Endothelial cell of umbilical vein (primary cell): ENCODE measurements at regions not wholly inside any gene's neighbourhood (a gene's known extent, or its start where the extent isn't known, plus 50 kb on each side); places are given as distances from the start of the nearest gene placed in this dataset.

Experiments
- BruUV-seq: library from RNA; stranded (reverse); fragments of 400-500 nt; replicated peaks from 2 replicates; lab custom pipeline; 2021; lab: Mats Ljungman, UMichigan
- CTCF ChIA-PET: fragments of 300-600, 350-600 bp; sonication (Branson Sonifier 250); formaldehyde crosslinking; loops from one replicate; lab custom pipeline; 2021; ENCODE audit warnings: antibody characterized with exemption, inconsistent platforms; lab: Charles Lee
- POLR2A ChIA-PET: fragments of 300-600, 350-600 bp; sonication (Branson Sonifier 250); formaldehyde crosslinking; loops from one replicate; lab custom pipeline; 2021; ENCODE audit warnings: antibody characterized with exemption, inconsistent platforms; lab: Charles Lee
- DNase-seq: peaks from one replicate; pipeline ENCODE4 v3.0.0-alpha.2; 2011; ENCODE audit warnings: low read depth, low spot score
- FAIRE-seq: peaks from 2 replicates; lab custom pipeline; 2011; peaks lifted over from hg19 to GRCh38; lab: Jason Lieb, UNC
- H2AFZ ChIP-seq: 2 replicates; pipeline ENCODE4 v1.6.0; 2012; ENCODE audit warnings: low read depth, low read length, control low read depth, inconsistent platforms
- H3K27ac ChIP-seq: 2 replicates; pipeline ENCODE4 v1.5.1; 2011; ENCODE audit warnings: low read depth, mild to moderate bottlenecking, control low read depth, low read length, moderate library complexity; ENCODE audit not compliant: insufficient read depth
- H3K27me3 ChIP-seq, 2 experiments: 2 replicates each; pipeline versions ENCODE4 v1.6.0 to v1.6.1; 2011; ENCODE audit warnings: low read length in 2 of 2, mixed read lengths in 1 of 2; ENCODE audit not compliant: control insufficient read depth in 2 of 2, insufficient read depth in 2 of 2
- H3K36me3 ChIP-seq, 2 experiments: 2 replicates in 1 of 2; 3 replicates in 1 of 2; pipeline ENCODE4 v1.5.1; 2011; ENCODE audit warnings: low read length in 2 of 2, mild to moderate bottlenecking in 1 of 2, moderate library complexity in 1 of 2; ENCODE audit not compliant: control insufficient read depth in 2 of 2, insufficient read depth in 2 of 2; ENCODE audit errors: extremely low read depth in 1 of 2
- H3K4me1 ChIP-seq: 3 replicates; pipeline ENCODE4 v1.5.1; 2011; ENCODE audit warnings: mild to moderate bottlenecking, low read length; ENCODE audit not compliant: control insufficient read depth, insufficient read depth; ENCODE audit errors: extremely low read depth
- H3K4me2 ChIP-seq: 2 replicates; pipeline ENCODE4 v1.6.1; 2011; ENCODE audit warnings: low read length, control low read depth, mixed read lengths; ENCODE audit not compliant: insufficient read depth
- H3K4me3 ChIP-seq, 3 experiments: fragments of 200-600 bp in 1 of 3; sonication (generic), shearing (Covaris generic) in 1 of 3; replicated peaks in 1 of 3; 2 replicates each; pipeline ENCODE4 v1.5.1; 2011 to 2016; ENCODE audit warnings: control low read depth in 3 of 3, low read length in 3 of 3, mild to moderate bottlenecking in 2 of 3, inconsistent platforms in 1 of 3, low read depth in 1 of 3, moderate library complexity in 1 of 3; ENCODE audit not compliant: insufficient read depth in 1 of 3
- H3K79me2 ChIP-seq: 2 replicates; pipeline ENCODE4 v1.6.0; 2012; ENCODE audit warnings: low read length, inconsistent platforms; ENCODE audit not compliant: control insufficient read depth, insufficient read depth
- H3K9ac ChIP-seq: replicated peaks from 2 replicates; pipeline ENCODE3; 2011; ENCODE audit warnings: low read length, control low read depth; ENCODE audit not compliant: insufficient read depth; ENCODE audit errors: extremely low read depth
- H3K9me1 ChIP-seq: replicated peaks from 3 replicates; pipeline ENCODE4 v1.6.0; 2011; ENCODE audit warnings: mild to moderate bottlenecking, low read length; ENCODE audit not compliant: control insufficient read depth, insufficient read depth; ENCODE audit errors: extremely low read depth
- H3K9me3 ChIP-seq: replicated peaks from 2 replicates; pipeline ENCODE4 v1.5.1; 2012; ENCODE audit warnings: low read length, inconsistent platforms; ENCODE audit not compliant: control insufficient read depth, insufficient read depth
- H4K20me1 ChIP-seq: replicated peaks from 2 replicates; pipeline ENCODE3; 2011; ENCODE audit warnings: mild to moderate bottlenecking, low read length; ENCODE audit not compliant: control insufficient read depth, insufficient read depth; ENCODE audit errors: extremely low read depth
- EZH2 ChIP-seq: IDR thresholded peaks from 2 replicates; pipeline ENCODE4 v1.6.1; 2012; ENCODE audit warnings: borderline replicate concordance, low read depth, mild to moderate bottlenecking, moderate library complexity, low read length, inconsistent platforms; ENCODE audit not compliant: severe bottlenecking
- FOS ChIP-seq: IDR thresholded peaks from 2 replicates; pipeline ENCODE4 v1.6.1; 2011; ENCODE audit warnings: mild to moderate bottlenecking, low read length, moderate library complexity, borderline replicate concordance; ENCODE audit not compliant: insufficient read depth
- GATA2 ChIP-seq: IDR thresholded peaks from 2 replicates; pipeline ENCODE4 v1.7.0; 2011; ENCODE audit warnings: low read depth, mild to moderate bottlenecking, moderate library complexity, mixed read lengths, low read length; ENCODE audit not compliant: insufficient read length, insufficient read depth
- JUN ChIP-seq: IDR thresholded peaks from 2 replicates; pipeline ENCODE4 v1.6.1; 2011; ENCODE audit warnings: borderline replicate concordance, low read depth; ENCODE audit not compliant: insufficient read length, insufficient read depth
- MYC ChIP-seq: IDR thresholded peaks from one replicate; pipeline ENCODE4 v1.6.1; 2011; ENCODE audit warnings: mild to moderate bottlenecking, low read depth, low read length
- POLR2A ChIP-seq: IDR thresholded peaks from 2 replicates; pipeline ENCODE4 v1.6.1; 2012; ENCODE audit warnings: low read depth, mild to moderate bottlenecking, control low read depth, low read length
- POLR2AphosphoS5 ChIP-seq: IDR thresholded peaks from 2 replicates; pipeline ENCODE4 v1.6.1; 2012; ENCODE audit warnings: low read depth, mild to moderate bottlenecking, control low read depth, low read length, moderate library complexity; ENCODE audit not compliant: insufficient read depth
- dilution Hi-C: fragments of 300-500 bp; cut with MboI; formaldehyde crosslinking; loops from one replicate; pipeline ENCODE4 v1.15.0; 2019; ENCODE audit warnings: low sequenced_read_pairs; ENCODE audit not compliant: extremely low pct_ligation_motif_present
- intact Hi-C: fragments of 100-400 bp; cut with micrococcal nuclease; formaldehyde crosslinking; loops from one replicate; pipeline ENCODE4 v1.10.0; 2022
- TF ChIP-seq, protein P1 (sequence below): IDR thresholded peaks from 2 replicates; pipeline ENCODE4 v1.6.1; 2011; ENCODE audit not compliant: insufficient read depth, insufficient read length

GRCh38 chr5:68438876-68439275 lies 223.3 kb downstream of the PIK3R1 start:
- no peak for DNase-seq
- H4K20me1 ChIP-seq = no peaks in the 10 kb centered on the region
- no TSS peak for BruUV-seq
- dilution Hi-C loops = no loop called here
- H3K4me3 ChIP-seq = no peak overlapping the region
- H3K36me3 ChIP-seq = no peaks in the 10 kb centered on the region
- no peak overlapping the region for H2AFZ ChIP-seq
- intact Hi-C loops = no loop called here
- no peaks in the 10 kb centered on the region for H3K79me2 ChIP-seq
- no peak for FAIRE-seq
- H3K27me3 ChIP-seq = no peaks in the 10 kb centered on the region
- no peaks in the 10 kb centered on the region for H3K9me3 ChIP-seq
- H3K9ac ChIP-seq = no peak overlapping the region
- TF ChIP-seq FOS (no peak), POLR2A (no peak), EZH2 (no peak)
- ChIA-PET POLR2A (no interaction called here), CTCF (no interaction called here)
- H3K9me1 ChIP-seq = no peaks in the 10 kb centered on the region
- no peak overlapping the region for H3K4me2 ChIP-seq
- H3K27ac ChIP-seq = no peak overlapping the region
- H3K4me1 ChIP-seq = peaks cover 8% of the 10 kb centered on the region

- TF ChIP-seq POLR2A (no peak), POLR2AphosphoS5 (no peak), JUN (no peak), MYC (no peak), EZH2 (no peak), GATA2 (no peak)
- TF ChIP-seq, protein P1, sequence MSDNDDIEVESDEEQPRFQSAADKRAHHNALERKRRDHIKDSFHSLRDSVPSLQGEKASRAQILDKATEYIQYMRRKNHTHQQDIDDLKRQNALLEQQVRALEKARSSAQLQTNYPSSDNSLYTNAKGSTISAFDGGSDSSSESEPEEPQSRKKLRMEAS = no peak
- no TSS peak for BruUV-seq
- DNase-seq (no peak), FAIRE-seq (no peak)
- Histone ChIP-seq H4K20me1 (no peaks in the 10 kb centered on the region), H3K4me1 (peaks cover 10% of the 10 kb centered on the region), H3K4me2 (no peak overlapping the region), H3K36me3 (no peaks in the 10 kb centered on the region), H3K27me3 (no peaks in the 10 kb centered on the region), H3K9me3 (no peaks in the 10 kb centered on the region), H3K9ac (no peak overlapping the region), H3K9me1 (no peaks in the 10 kb centered on the region), H2AFZ (no peak overlapping the region), H3K4me3 (no peak overlapping the region), H3K27ac (no peak overlapping the region), H3K79me2 (no peaks in the 10 kb centered on the region)
- POLR2A ChIA-PET = no interaction called here
- CTCF ChIA-PET = interaction anchor here (0.7 kb wide), 1 partner anchor 20 kb away, joined by 3 read pairs; no protein-coding TSS in a partner anchor
- intact Hi-C loops (no loop called here), dilution Hi-C loops (no loop called here)
These were observed 224.7 kb downstream of the PIK3R1 start for GRCh38 chr5:68440245-68440644.
